ENCODE measurements at regions not wholly inside any gene's neighbourhood (a gene's known extent, or its start where the extent isn't known, plus 50 kb on each side); places are given as distances from the start of the nearest gene placed in this dataset.

DNA sequence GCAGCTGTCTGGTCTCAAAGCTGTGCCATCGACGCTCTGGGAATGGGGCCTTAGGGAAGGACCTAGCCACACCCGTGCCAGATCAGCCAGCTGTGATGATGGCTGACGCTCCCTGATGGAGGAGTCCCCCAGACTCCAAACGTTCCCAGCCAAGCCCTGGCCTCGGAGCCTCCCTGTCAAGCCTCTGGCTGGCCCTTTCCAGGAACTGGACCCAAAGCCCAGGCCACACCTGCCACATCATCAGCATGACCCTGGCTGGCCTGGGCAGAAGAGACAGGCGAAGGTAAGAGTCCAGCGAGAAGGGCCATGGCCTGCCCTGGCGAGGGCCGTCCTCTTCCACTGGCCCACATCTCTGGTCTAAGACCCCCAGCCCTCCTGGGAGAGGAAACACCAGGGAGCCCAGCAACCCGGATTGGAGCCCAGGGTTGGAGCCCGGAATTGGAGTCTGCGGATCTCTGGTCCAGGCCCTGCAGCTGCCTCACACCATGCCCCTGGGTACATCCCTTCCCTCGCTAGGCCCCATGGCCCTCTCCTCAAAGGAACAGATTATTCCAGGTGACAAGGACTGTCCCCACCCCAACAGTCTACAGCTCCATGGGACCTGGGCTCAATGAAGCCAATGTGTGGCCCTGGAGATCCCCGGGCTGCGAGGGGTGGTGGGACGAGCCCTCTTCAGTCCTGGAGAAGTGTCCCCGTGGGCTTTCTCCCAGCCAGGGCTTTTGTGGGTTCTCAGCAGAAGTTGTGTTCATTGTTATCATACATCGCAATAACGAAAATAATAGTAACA, 105.1 kb upstream of the TNRC6C start:
- TF ChIP-seq, protein P1, sequence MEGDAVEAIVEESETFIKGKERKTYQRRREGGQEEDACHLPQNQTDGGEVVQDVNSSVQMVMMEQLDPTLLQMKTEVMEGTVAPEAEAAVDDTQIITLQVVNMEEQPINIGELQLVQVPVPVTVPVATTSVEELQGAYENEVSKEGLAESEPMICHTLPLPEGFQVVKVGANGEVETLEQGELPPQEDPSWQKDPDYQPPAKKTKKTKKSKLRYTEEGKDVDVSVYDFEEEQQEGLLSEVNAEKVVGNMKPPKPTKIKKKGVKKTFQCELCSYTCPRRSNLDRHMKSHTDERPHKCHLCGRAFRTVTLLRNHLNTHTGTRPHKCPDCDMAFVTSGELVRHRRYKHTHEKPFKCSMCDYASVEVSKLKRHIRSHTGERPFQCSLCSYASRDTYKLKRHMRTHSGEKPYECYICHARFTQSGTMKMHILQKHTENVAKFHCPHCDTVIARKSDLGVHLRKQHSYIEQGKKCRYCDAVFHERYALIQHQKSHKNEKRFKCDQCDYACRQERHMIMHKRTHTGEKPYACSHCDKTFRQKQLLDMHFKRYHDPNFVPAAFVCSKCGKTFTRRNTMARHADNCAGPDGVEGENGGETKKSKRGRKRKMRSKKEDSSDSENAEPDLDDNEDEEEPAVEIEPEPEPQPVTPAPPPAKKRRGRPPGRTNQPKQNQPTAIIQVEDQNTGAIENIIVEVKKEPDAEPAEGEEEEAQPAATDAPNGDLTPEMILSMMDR (IDR thresholded peaks at IDR 0.05) = no peak
- TF ChIP-seq POLR2A (IDR thresholded peaks at IDR 0.05) = no peak
- no peak for TF ChIP-seq POLR2AphosphoS5 (IDR thresholded peaks at IDR 0.05; ENCODE audit: insufficient read depth in 1 of 2, low read depth in 1 of 2)

Data from vagina (tissue), 2 donors.